Fibroblast of villous mesenchyme (primary cell): ENCODE measurements at regions not wholly inside any gene's neighbourhood (a gene's known extent, or its start where the extent isn't known, plus 50 kb on each side); places are given as distances from the start of the nearest gene placed in this dataset.

Experiments used
- DNase-seq: peaks from one replicate; pipeline ENCODE4 v3.0.0-alpha.2; 2010; ENCODE audit warnings: low read depth
- H3K4me3 ChIP-seq: 2 replicates; pipeline ENCODE4 v1.5.1; 2011; ENCODE audit warnings: low read depth, mild to moderate bottlenecking, low read length
- TF ChIP-seq, protein P1 (sequence below): IDR thresholded peaks from 2 replicates; pipeline ENCODE4 v1.5.1; 2012; ENCODE audit warnings: low read depth, mild to moderate bottlenecking, low read length; ENCODE audit not compliant: insufficient read depth

DNA sequence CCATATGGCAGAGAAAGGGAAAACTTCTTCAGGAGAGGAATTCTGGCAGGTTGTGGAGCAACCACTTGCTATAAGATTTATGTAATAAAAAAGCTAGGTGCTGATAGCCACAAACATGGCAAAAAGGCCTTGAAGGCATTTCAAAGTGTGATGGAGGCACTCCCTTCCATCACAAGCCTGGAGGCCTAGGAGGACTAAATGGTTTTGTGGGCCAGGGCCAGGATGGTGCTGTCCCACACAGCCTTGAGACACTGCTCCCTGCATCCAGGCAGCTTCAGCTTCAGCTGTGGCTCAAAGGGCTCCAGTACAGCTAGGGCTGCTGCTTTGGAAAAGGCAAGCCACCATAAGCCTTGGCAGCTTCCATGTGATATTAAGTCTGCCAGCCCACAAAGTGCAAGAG is 632.8 kb downstream of the BRINP1 start:
- DNase-seq: no peak
- TF ChIP-seq, protein P1, sequence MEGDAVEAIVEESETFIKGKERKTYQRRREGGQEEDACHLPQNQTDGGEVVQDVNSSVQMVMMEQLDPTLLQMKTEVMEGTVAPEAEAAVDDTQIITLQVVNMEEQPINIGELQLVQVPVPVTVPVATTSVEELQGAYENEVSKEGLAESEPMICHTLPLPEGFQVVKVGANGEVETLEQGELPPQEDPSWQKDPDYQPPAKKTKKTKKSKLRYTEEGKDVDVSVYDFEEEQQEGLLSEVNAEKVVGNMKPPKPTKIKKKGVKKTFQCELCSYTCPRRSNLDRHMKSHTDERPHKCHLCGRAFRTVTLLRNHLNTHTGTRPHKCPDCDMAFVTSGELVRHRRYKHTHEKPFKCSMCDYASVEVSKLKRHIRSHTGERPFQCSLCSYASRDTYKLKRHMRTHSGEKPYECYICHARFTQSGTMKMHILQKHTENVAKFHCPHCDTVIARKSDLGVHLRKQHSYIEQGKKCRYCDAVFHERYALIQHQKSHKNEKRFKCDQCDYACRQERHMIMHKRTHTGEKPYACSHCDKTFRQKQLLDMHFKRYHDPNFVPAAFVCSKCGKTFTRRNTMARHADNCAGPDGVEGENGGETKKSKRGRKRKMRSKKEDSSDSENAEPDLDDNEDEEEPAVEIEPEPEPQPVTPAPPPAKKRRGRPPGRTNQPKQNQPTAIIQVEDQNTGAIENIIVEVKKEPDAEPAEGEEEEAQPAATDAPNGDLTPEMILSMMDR: no peak
- no peak overlapping the region for H3K4me3 ChIP-seq

DNA sequence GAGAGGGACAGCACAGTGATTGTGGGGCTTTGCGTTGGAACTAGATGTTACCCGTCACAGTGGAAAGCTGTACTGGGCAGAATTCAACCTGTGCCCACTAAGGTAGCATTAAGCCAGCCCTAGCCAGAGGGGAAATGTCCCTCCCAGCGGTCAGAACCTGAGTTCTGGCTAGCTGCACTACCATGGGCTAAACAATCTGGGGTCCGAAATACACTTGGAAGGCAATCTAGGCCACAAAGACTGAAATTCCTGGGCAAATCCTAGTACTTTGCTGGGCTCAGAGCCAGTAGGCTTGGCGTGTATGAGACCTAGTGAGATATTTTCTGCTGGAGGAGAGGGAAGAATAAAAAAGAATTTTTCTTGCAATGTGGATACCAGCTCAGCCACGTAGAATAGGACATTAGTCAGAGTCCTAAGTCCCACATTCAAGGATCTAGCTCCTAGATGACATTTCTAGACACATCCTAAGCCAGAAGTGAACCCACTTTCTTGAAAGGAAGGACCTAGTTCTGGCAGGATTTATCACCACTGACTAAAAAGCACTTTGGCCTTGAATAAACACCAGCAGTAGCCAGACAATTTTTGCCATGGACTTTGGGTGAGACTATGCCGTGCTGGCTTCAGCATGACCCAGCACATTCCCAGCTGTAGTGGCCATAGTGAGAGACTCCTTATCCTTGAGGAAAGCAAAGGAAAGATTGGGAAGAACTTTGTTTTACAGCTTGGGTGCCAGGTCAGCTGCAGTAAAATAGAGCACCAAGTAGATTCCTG is 618.0 kb downstream of the BRINP1 start:
- no peak for DNase-seq
- TF ChIP-seq, protein P1: no peak
- H3K4me3 ChIP-seq: no peak overlapping the region

DNA sequence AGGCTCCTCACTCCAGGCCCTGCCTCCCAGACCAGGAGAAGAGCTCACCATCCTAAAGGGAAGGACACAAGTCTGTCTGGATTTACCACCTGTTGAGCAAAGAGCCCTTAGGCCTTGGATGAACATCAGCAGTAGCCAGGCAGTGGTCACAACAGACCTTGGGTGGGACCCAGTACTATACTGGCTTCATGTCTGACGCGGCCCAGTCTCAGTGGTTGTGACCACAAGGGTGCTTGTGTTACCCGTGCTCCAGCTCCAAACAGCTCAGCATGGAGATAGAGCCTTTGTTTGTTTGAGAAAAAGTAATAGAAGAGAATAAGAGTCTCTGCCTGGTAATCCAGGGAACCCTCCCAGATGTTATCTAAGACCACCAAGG is 617.4 kb downstream of the BRINP1 start:
- TF ChIP-seq, protein P1: no peak
- no peak overlapping the region for H3K4me3 ChIP-seq
- no peak for DNase-seq

DNA sequence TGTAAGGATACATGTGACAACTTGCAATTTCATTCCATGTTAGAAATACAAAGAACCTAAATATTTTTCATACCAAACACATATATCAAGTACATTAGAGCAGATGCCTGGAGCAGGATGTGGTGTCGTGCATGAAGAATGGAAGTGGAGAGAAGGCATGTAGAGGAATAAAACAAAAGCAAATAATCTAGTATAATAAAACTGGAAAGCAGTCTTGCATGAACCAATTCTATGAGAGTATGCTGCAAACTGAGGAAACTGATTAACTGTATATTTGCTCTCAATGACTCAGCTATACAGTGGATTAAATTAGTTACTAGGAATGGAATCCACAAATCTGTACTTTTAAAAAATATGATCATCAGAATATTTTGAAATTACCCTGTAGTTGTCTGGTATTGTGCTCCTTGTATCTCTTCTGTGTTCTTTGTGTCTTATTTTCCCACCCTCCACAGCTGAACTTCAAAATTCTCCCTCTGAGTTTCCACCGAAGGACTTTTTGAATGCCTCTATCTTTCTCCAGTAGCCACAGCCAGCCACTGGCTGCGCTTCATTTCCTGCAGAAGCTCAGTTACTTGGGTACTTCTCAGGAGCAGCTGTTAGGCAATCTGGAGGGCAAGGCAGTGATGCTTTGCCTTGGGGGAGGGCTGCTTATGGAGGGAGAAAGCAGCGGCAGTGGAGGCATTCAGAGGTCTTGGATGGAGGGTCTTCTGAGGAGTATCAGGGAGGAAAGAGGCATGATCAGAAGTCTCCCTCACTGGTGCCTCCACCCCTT is 608.0 kb downstream of the BRINP1 start:
- TF ChIP-seq, protein P1: no peak
- no peak overlapping the region for H3K4me3 ChIP-seq
- DNase-seq: no peak

DNA sequence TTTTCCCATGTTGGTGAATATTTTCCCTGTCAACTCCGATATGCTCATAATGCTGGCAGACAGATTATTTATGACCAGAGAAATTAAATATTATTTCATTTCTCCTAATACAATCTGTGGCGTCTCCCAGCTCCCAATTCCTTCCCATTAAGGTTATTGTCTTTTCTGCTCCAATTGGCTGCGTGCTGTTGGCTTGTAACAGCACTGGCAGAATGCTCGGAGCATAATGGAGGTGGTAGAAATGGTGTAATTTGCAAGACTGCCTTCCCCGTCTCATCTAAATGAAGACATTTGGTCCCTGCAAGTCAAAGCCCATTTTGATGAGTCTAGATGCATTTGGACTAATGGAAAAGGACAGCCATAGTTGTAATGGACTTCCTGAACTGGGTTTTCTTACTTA is 601.7 kb downstream of the BRINP1 start:
- H3K4me3 ChIP-seq: no peak overlapping the region
- DNase-seq: no peak
- TF ChIP-seq, protein P1: no peak

DNA sequence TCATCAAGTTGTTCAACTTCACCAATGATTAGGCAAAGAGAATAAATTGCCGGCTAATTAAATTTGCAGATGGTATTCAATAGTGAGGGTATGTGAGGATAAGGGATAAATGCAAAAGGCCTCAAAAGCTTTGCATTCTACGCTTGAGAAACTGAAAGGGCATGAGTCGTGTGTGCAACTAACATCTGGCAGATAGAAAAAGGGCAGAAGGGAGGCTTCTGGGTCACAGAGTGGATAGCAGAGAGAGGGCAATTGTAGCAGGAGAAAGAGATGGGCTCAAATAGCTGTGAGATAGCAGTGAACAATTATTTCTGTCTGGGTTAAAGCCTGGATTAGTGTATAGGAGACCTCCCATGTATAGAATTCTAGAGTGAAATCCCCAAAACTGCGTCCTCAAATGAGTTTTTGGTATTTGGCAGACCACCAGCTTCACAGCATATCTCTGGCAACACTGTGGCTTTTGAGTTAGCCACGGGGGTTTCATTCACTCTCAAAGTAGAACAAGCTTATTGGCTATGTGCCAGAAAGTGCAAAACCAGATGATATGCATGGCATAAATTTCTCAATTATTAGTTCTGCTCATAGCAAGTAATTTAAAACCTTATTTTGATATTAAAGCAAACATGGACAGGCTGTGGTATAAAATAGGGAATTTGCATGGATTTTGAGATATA is 586.3 kb downstream of the BRINP1 start:
- TF ChIP-seq, protein P1: no peak
- H3K4me3 ChIP-seq: no peak overlapping the region
- no peak for DNase-seq
